ENCODE measurements at regions not wholly inside any gene's neighbourhood (a gene's known extent, or its start where the extent isn't known, plus 50 kb on each side); places are given as distances from the start of the nearest gene placed in this dataset.

DNA sequence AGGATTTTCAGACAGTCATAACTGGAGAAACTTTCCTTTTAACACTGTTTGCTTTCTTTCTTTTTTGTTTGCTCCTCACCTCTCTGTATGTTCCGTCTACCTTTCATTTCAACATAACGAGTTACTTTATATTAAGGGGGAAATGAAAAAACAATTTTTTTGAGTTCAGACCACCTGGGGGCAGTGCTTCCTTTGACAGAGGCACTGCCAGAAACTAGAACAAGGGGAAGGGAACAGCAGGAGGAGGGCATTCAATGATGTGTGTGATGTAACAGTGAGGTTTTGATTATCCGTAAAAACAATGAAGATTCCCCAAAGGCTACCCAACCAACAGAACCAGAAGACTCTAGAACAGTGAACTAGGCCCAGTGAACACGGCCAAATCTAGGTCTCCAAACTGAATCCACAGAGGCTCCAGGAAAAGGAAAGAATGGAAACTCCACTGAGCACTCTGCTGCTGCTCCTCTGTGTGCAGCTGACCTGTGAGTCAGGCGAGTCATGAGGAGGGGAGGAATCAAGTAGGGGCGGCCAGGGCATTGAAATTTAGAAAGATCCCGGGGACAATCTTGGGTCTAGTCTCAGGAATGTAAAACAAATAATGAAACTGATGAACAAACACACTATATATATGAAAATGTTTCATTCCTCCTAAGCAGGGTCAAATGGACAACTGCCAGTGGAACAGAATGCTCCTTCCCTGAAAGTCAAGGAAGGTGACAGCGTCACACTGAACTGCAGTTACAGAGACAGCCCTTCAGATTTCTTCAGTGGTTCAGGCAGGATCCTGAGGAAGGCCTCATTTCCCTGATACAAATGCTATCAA, 323.5 kb downstream of the DAD1 start:
- Histone ChIP-seq H3K27ac (peak overlapping the region in 2 of 5 donors; percentile 10 to 48), H3K9me3 (replicated peaks in 1 of 3) (no peaks in the 10 kb centered on the region), H3K27me3 (no peaks in the 10 kb centered on the region), H3K36me3 (replicated peaks in 1 of 2) (no peaks in the 10 kb centered on the region), H3K4me1 (replicated peaks in 1 of 2) (no peaks in the 10 kb centered on the region), H3K4me3 (no peak overlapping the region)
- TF ChIP-seq, protein P1, sequence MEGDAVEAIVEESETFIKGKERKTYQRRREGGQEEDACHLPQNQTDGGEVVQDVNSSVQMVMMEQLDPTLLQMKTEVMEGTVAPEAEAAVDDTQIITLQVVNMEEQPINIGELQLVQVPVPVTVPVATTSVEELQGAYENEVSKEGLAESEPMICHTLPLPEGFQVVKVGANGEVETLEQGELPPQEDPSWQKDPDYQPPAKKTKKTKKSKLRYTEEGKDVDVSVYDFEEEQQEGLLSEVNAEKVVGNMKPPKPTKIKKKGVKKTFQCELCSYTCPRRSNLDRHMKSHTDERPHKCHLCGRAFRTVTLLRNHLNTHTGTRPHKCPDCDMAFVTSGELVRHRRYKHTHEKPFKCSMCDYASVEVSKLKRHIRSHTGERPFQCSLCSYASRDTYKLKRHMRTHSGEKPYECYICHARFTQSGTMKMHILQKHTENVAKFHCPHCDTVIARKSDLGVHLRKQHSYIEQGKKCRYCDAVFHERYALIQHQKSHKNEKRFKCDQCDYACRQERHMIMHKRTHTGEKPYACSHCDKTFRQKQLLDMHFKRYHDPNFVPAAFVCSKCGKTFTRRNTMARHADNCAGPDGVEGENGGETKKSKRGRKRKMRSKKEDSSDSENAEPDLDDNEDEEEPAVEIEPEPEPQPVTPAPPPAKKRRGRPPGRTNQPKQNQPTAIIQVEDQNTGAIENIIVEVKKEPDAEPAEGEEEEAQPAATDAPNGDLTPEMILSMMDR (IDR thresholded peaks at IDR 0.05) = no peak
- TF ChIP-seq POLR2A (IDR thresholded peaks at IDR 0.05) = no peak
- 44 to 71% (median 53%) methylated on average over 8 of the region's 8 CpGs for WGBS, 4 donors
- DNase-seq = peak in 2 of 7 donors; percentile 16 to 58
- intact Hi-C loops (cut with DNase I) = no loop called here

DNA sequence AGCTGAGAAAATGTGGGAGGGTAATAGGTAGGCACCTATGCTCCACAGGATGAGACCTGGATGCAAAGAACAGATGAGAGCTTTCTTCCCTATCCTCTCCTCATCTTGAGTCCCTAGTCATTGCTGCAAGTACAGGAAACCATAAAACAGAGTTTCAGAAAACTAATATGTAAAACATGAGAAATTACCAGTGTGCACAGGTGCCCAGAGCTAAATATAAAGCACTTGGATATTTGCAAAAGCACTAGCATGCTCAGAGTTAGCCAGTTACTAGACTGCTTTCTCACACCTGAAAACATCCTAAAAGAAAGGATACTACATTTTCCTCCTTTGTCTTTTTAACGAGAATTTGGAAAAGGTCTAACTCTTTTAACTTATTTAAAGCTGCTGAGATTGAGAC, 324.3 kb downstream of the DAD1 start:
- Histone ChIP-seq H3K4me1 (replicated peaks in 1 of 2) (no peaks in the 10 kb centered on the region), H3K4me3 (no peak overlapping the region), H3K27me3 (no peaks in the 10 kb centered on the region), H3K27ac (peak overlapping the region in 1 of 5 donors; percentile 10), H3K36me3 (replicated peaks in 1 of 2) (no peaks in the 10 kb centered on the region), H3K9me3 (replicated peaks in 1 of 3) (no peaks in the 10 kb centered on the region)
- TF ChIP-seq, protein P1 (IDR thresholded peaks at IDR 0.05) = no peak
- no peak for TF ChIP-seq POLR2A (IDR thresholded peaks at IDR 0.05)
- DNase-seq = no peak
- intact Hi-C loops (cut with DNase I) = no loop called here
- 63 to 88% (median 67%) methylated on average over 1 of the region's 1 CpG for WGBS, 4 donors

DNA sequence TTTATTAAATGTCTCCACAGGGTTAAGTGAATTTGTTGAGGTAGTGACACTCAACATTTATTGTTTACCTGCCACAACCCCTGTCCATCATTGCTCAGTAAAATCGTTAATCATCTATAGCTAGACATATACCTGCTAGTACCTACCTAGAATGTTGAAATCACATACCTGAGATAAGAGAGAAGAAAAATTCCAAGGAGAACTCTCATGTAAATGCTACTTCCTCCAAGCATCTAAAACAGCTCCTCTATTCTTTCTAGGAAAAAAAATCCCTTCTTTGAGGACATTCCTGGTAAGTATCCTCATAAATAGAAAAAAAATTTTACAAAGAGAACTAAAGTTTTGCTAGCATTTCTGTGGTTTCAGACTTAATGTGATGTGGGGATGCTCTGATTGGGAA, 325.1 kb downstream of the DAD1 start:
- intact Hi-C loops (cut with DNase I) = no loop called here
- Histone ChIP-seq H3K36me3 (replicated peaks in 1 of 2) (no peaks in the 10 kb centered on the region), H3K9me3 (replicated peaks in 1 of 3) (no peaks in the 10 kb centered on the region), H3K4me3 (no peak overlapping the region), H3K4me1 (replicated peaks in 1 of 2) (no peaks in the 10 kb centered on the region), H3K27me3 (no peaks in the 10 kb centered on the region), H3K27ac (no peak overlapping the region)
- no peak for DNase-seq
- TF ChIP-seq, protein P1 (IDR thresholded peaks at IDR 0.05) = no peak
- TF ChIP-seq POLR2A (IDR thresholded peaks at IDR 0.05) = no peak
- WGBS, 4 donors = 57 to 90% (median 69%) methylated on average over 1 of the region's 1 CpG

DNA sequence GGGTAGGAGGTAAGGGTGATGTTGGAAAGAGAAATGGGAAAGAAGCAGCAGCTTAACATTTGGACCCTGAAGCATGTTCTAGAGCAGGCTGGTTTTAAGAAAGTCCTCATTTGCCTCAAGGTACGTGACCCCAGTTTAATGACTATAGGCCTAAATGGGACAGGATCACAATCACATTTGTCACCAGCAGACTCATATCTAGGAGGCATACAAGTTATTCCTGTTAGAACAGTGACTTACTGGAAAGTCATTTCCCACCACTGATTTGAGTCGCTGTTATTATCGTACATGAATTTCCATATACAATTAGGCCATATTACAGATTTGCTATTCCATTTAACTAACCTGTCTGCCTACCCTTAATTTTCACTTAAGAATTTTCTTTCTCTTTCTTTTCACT, 326.1 kb downstream of the DAD1 start:
- no peaks in the 10 kb centered on the region for H3K9me3 ChIP-seq (replicated peaks in 1 of 3)
- H3K36me3 ChIP-seq (replicated peaks in 1 of 2) = no peaks in the 10 kb centered on the region
- TF ChIP-seq POLR2A (IDR thresholded peaks at IDR 0.05) = no peak
- TF ChIP-seq, protein P1 (IDR thresholded peaks at IDR 0.05) = no peak
- no peaks in the 10 kb centered on the region for H3K27me3 ChIP-seq
- DNase-seq = no peak
- no peak overlapping the region for H3K4me3 ChIP-seq
- no peak overlapping the region for H3K27ac ChIP-seq
- WGBS, 4 donors = 83 to 96% (median 92%) methylated on average over 3 of the region's 3 CpGs
- H3K4me1 ChIP-seq (replicated peaks in 1 of 2) = no peaks in the 10 kb centered on the region
- intact Hi-C loops (cut with DNase I) = no loop called here

Data from adrenal gland (tissue), 9 donors.